Stimulated activated CD4-positive, alpha-beta T cell treated with anti-CD3 and anti-CD28 coated beads, Interleukin-12 subunit alpha, Interleukin-12 subunit beta, amount 100 ng/mL, for 24 hours (primary cell): ENCODE measurements at regions not wholly inside any gene's neighbourhood (a gene's known extent, or its start where the extent isn't known, plus 50 kb on each side); places are given as distances from the start of the nearest gene placed in this dataset.

Experiments used
- DNase-seq, 2 experiments: peaks; one replicate each; pipeline ENCODE4 v3.0.0-alpha.2; 2020; ENCODE audit warnings: low read depth in 2 of 2

GRCh38 chr13:40247845-40248244 lies 418.6 kb downstream of the FOXO1 start:
- DNase-seq: no peak

GRCh38 chr13:40251343-40252032 lies 415.0 kb downstream of the FOXO1 start:
- no peak for DNase-seq

DNA sequence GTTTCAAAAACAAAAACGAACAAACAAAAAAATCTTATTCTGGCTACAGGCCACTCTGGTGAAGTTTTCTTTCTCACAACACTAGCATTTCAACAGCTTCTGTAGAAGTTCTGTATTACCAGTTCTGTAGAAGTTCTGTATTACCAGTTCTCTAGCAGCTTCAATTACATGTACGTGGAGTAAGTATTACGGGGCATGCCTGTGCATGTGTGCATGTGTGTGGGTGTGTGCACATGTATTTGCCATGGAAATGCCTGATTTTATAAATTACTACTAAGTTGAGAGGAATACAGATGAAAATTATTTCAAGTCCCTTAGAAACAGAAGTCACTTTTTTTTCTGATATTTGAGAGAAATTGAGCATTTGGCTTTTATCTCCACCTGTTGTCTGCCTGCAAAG lies 414.2 kb downstream of the FOXO1 start:
- no peak for DNase-seq

DNA sequence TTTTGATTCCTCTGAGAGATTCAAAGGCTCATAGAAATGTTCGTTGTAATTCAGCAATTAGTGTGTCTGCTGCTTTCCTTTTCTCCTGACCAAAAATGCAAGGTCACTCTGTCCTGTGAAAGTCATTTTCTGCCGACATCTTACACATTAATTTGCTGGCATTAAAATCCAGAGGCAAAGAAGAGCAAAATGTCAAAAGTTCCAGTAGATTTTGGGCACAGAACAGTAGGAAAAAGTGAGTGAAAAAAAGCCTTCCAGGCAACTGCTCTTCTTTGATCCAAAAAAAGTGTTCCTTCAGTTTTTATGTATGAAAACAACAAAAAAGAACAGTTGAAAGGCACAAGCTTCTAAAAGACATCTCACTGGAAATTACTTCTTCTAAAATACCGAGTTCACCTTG lies 413.8 kb downstream of the FOXO1 start:
- no peak for DNase-seq

- DNase-seq: no peak
Measured at GRCh38 chr13:40254394-40254793, 412.0 kb downstream of the FOXO1 start.

GRCh38 chr13:40255551-40255950 lies 410.9 kb downstream of the FOXO1 start:
- DNase-seq: no peak

- no peak for DNase-seq
Measured at GRCh38 chr13:40259899-40260298, 406.5 kb downstream of the FOXO1 start.

- no peak for DNase-seq
Measured at GRCh38 chr13:40261336-40261735, 405.1 kb downstream of the FOXO1 start.

- DNase-seq: no peak
Measured at GRCh38 chr13:40261947-40262346, 404.5 kb downstream of the FOXO1 start.

DNA sequence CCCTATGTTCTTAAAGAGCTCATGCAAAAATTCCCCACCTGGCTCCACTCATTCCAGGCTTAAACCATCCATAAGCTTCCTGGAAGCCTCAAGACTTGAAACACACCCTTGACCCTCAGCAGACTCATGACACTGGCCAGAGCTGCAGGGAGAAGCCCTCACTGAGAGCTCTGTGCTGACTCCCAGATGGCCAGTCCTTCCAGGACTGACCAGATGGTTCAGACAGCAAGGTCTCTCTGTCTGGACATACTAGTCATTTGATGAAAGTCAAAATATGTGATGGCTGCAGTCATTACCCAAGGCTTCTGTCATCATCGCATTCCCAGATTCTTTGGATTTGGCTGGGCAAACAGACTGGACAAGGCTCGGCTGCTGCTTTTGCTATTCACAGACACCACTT lies 397.4 kb downstream of the FOXO1 start:
- DNase-seq: no peak

GRCh38 chr13:40270726-40271125 lies 395.7 kb downstream of the FOXO1 start:
- no peak for DNase-seq

- no peak for DNase-seq
Measured at GRCh38 chr13:40271271-40271885, 395.1 kb downstream of the FOXO1 start.

GRCh38 chr13:40271931-40272775 lies 394.3 kb downstream of the FOXO1 start:
- peak; percentile 34 to 39 for DNase-seq

- no peak for DNase-seq
Measured at GRCh38 chr13:40272776-40273139, 393.7 kb downstream of the FOXO1 start.

- no peak for DNase-seq
Measured at GRCh38 chr13:40273253-40274025, 393.0 kb downstream of the FOXO1 start.

DNA sequence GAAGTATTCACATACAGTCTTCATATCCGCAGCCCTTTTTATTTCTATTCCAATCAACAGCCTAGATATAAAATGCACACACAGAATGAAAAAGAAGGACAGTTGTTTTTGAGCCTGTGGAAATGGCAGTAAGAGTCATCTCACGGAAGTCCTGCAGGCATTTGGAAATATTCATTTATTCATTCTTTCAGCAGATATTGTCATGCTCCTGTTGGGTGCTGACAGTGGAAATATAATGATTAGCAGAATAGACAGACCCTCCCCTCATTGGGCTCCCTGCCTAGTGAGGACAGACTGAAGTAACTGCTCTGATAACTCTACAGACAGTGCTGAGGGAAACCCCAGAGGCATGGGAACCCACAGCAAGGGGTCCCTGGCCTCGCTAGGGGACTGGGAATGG lies 392.3 kb downstream of the FOXO1 start:
- DNase-seq: no peak

- no peak for DNase-seq
Measured at GRCh38 chr13:40275155-40275554, 391.3 kb downstream of the FOXO1 start.

- DNase-seq: no peak
Measured at GRCh38 chr13:40275636-40276035, 390.8 kb downstream of the FOXO1 start.

DNA sequence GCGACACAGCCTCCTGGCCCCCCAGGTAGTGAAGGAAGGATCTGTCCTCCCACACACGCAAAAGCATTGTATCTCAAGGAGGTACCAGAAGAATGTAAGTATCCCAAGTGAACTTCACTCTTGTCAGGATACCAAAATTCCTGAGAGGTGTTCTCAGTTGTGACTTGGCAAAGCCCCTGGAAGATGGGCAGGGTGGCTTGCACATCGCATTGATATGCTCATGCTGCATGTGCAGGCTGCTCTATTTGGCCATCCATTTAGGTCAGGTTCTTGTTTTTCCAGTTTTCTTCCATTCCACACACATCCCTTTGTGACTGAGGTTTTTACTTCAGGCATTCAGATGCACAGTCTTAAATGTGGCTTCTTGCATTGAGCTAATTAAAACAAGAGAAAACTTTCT lies 382.8 kb downstream of the FOXO1 start:
- DNase-seq: no peak

- no peak for DNase-seq
Measured at GRCh38 chr13:40285634-40286033, 380.8 kb downstream of the FOXO1 start.

DNA sequence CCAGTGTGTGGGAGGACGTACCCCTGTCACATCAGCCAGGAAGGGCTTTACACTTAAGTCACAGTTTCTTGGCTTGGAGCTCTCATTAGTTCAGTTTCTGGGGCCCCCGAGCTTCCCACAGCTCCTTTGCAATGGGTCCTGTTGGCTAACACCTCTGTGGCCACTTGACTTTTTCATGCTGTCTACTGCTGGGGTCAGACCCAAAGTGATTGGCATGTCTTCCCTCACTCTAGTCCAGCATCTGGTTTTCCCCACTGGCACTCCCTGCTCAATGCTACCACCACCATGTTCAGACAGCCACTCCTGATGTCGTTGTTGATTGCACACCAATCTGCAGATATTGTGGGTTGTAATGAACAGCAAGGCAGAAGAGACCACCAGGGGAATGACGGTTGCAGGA lies 379.0 kb downstream of the FOXO1 start:
- DNase-seq: no peak

DNA sequence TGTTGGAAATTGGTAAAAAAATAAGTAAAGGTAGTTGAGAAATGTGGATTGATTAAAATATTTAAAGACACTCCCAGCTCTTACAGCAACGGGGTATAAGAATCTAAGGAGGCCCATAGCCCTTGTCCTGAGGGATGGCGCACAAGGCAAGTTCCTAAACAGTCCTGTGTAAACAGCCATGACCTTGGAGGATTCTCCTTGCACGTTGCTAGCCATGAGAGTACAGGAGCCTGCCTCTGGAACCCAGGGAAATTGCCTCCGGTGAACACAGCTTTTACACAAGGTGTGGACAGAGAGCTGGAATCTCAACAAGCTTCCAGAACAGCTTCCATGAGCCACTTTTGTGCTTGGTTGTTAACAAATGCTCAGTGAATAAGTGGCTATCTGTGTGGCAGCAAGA lies 378.2 kb downstream of the FOXO1 start:
- no peak for DNase-seq
